T-helper 22 cell (primary cell): ENCODE measurements at regions not wholly inside any gene's neighbourhood (a gene's known extent, or its start where the extent isn't known, plus 50 kb on each side); places are given as distances from the start of the nearest gene placed in this dataset.

ENCODE experiments used
- DNase-seq: peaks from one replicate; pipeline ENCODE4 v3.0.0-alpha.2; 2020; ENCODE audit warnings: low read depth

- DNase-seq: no peak
Observed at GRCh38 chr10:116792817-116793216, 50.5 kb upstream of the HSPA12A start.

- DNase-seq: no peak
Observed at GRCh38 chr10:116796469-116796868, 52.8 kb upstream of the ENO4 start.

- DNase-seq: peak; percentile 29
Observed at GRCh38 chr10:116796910-116797513, 52.3 kb upstream of the ENO4 start.

GRCh38 chr10:116798859-116799258 is 50.4 kb upstream of the ENO4 start:
- DNase-seq: no peak
